ENCODE measurements at regions not wholly inside any gene's neighbourhood (a gene's known extent, or its start where the extent isn't known, plus 50 kb on each side); places are given as distances from the start of the nearest gene placed in this dataset.

GRCh38 chr17:36839256-36839655, 98.0 kb upstream of the LHX1 start:
- peaks cover 11% of the 10 kb centered on the region for H3K4me1 Mint-ChIP-seq
- H3K27me3 Mint-ChIP-seq (ENCODE audit: low read depth), result peaks cover 21% of the 10 kb centered on the region
- no peak for DNase-seq (ENCODE audit: low spot score in 2 of 2, unreplicated experiment in 2 of 2)
- H3K27ac Mint-ChIP-seq, result no peak overlapping the region
- no peak overlapping the region for H3K4me3 Mint-ChIP-seq
- H3K9me3 Mint-ChIP-seq, result peaks cover 14% of the 10 kb centered on the region
- H3K36me3 Mint-ChIP-seq, result no peaks in the 10 kb centered on the region
- TF ChIP-seq CTCF (IDR thresholded peaks at IDR 0.05; ENCODE audit: unreplicated experiment), result no peak

DNA sequence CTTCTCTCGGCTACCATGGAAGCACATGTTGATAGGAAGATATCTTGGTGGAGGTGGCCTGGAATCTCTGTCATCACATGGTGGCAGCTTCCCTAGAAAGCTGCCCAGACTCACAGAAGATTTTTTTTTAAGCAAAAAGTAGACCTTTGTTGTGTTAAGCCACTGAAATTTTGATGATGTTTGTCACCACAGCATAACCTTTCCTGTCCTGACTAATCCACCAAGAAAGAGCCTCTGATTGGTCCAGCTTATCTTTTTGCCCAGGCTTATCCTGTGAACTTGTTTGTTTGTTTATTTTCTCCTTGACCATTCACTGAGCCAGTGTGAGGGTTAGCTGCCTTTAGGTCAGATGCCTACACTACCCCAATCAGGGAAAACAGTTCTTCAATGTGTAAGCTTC, 96.5 kb upstream of the LHX1 start:
- Mint-ChIP-seq H3K9me3 (peaks cover 10% of the 10 kb centered on the region), H3K4me1 (peaks cover 18% of the 10 kb centered on the region), H3K36me3 (no peaks in the 10 kb centered on the region), H3K27me3 (ENCODE audit: low read depth) (peaks cover 27% of the 10 kb centered on the region), H3K4me3 (no peak overlapping the region), H3K27ac (no peak overlapping the region)
- no peak for DNase-seq (ENCODE audit: low spot score in 2 of 2, unreplicated experiment in 2 of 2)
- TF ChIP-seq CTCF (IDR thresholded peaks at IDR 0.05; ENCODE audit: unreplicated experiment), result no peak

DNA sequence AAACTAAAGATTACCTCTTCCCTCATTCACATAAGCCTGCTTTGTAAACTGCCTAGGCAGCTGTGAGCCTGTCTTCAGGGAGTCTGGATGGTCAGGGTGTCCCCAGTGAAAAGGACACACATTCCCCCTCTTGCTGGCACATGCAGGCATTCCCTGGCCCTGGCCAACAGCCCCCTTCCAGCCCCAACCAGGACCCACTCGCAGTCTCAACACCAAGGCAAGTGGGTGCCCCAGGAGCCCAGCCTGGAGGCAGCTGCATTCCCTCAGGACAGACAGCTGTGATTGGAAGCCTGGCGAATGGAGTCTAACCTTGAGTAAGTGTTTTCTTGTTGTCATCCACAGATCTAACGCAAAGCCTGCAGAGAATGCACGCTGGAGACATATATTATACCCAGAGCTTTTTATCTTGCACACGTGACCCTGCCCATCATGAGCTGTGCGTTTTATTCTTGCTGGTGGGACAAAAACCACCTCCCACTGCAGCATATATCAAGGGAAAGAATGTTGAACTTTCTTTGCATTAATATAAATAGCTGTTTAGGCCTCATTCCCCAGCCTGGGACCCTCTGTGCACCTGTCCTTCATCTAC, 95.0 kb upstream of the LHX1 start:
- no peak overlapping the region for H3K27ac Mint-ChIP-seq
- TF ChIP-seq CTCF (IDR thresholded peaks at IDR 0.05; ENCODE audit: unreplicated experiment), result no peak
- H3K4me1 Mint-ChIP-seq, result peaks cover 26% of the 10 kb centered on the region
- H3K27me3 Mint-ChIP-seq (ENCODE audit: low read depth), result peaks cover 22% of the 10 kb centered on the region
- H3K36me3 Mint-ChIP-seq, result no peaks in the 10 kb centered on the region
- H3K9me3 Mint-ChIP-seq, result peaks cover 10% of the 10 kb centered on the region
- no peak for DNase-seq (ENCODE audit: low spot score in 2 of 2, unreplicated experiment in 2 of 2)
- no peak overlapping the region for H3K4me3 Mint-ChIP-seq

- Mint-ChIP-seq H3K27me3 (ENCODE audit: low read depth) (peaks cover 19% of the 10 kb centered on the region), H3K4me3 (no peak overlapping the region), H3K4me1 (peaks cover 26% of the 10 kb centered on the region), H3K27ac (no peak overlapping the region), H3K36me3 (no peaks in the 10 kb centered on the region), H3K9me3 (peaks cover 10% of the 10 kb centered on the region)
- DNase-seq (ENCODE audit: low spot score in 2 of 2, unreplicated experiment in 2 of 2), result no peak
- TF ChIP-seq CTCF (IDR thresholded peaks at IDR 0.05; ENCODE audit: unreplicated experiment), result no peak
These were observed 94.2 kb upstream of the LHX1 start for GRCh38 chr17:36842963-36843558.

GRCh38 chr17:36844013-36844412, 93.3 kb upstream of the LHX1 start:
- DNase-seq (ENCODE audit: low spot score in 2 of 2, unreplicated experiment in 2 of 2), result no peak
- Mint-ChIP-seq H3K27ac (no peak overlapping the region), H3K27me3 (ENCODE audit: low read depth) (peaks cover 18% of the 10 kb centered on the region), H3K36me3 (no peaks in the 10 kb centered on the region), H3K4me1 (peaks cover 26% of the 10 kb centered on the region), H3K9me3 (peaks cover 10% of the 10 kb centered on the region), H3K4me3 (no peak overlapping the region)
- TF ChIP-seq CTCF (IDR thresholded peaks at IDR 0.05; ENCODE audit: unreplicated experiment), result no peak

Data from mesothelial cell of epicardium (in vitro differentiated cells).